Thoracic aorta (tissue), 2 donors: ENCODE measurements at regions not wholly inside any gene's neighbourhood (a gene's known extent, or its start where the extent isn't known, plus 50 kb on each side); places are given as distances from the start of the nearest gene placed in this dataset.

Experiments used
- ATAC-seq: fragments of 150-250 bp; one replicate; pipeline ENCODE4 v1.8.0; 2017; ENCODE audit warnings: low read depth; ENCODE audit not compliant: insufficient number of reproducible peaks, low FRiP score
- DNase-seq: peaks from one replicate; pipeline ENCODE4 v3.0.0-alpha.2; 2020; ENCODE audit warnings: low spot score
- H3K27ac ChIP-seq, 2 donors: fragments of 200-600 bp; sonication (generic); 1 replicate in 1 of 2; 2 replicates in 1 of 2; pipeline ENCODE4 v1.5.1; 2016; ENCODE audit warnings: mild to moderate bottlenecking in 2 of 2, moderate library complexity in 2 of 2
- H3K27me3 ChIP-seq: fragments of 200-600 bp; sonication (generic); replicated peaks from 2 replicates; pipeline ENCODE4 v1.6.0; 2016; ENCODE audit warnings: mild to moderate bottlenecking; ENCODE audit not compliant: insufficient read depth
- H3K36me3 ChIP-seq: fragments of 200-600 bp; sonication (generic); one replicate; pipeline ENCODE4 v1.5.1; 2016
- H3K4me1 ChIP-seq, 2 donors: fragments of 200-600 bp; sonication (generic); 1 replicate in 1 of 2; 2 replicates in 1 of 2; pipeline versions ENCODE4 v1.5.1 to v1.6.0; 2016; ENCODE audit warnings: low read depth in 2 of 2, mild to moderate bottlenecking in 1 of 2; ENCODE audit not compliant: control insufficient read depth in 1 of 2
- H3K4me3 ChIP-seq: fragments of 200-600 bp; sonication (generic); 2 replicates; pipeline ENCODE4 v1.5.1; 2016; ENCODE audit warnings: mild to moderate bottlenecking
- H3K9me3 ChIP-seq: fragments of 200-600 bp; sonication (generic); 2 replicates; pipeline ENCODE4 v1.5.1; 2016
- CTCF ChIP-seq: fragments of 200-600 bp; sonication (generic); IDR thresholded peaks from one replicate; pipeline ENCODE4 v1.5.1; 2019; ENCODE audit warnings: antibody characterized with exemption

- DNase-seq (no peak), ATAC-seq (no peak)
- no peak for TF ChIP-seq CTCF
- H3K27ac ChIP-seq: no peak overlapping the region
- peaks cover 0 to 6% of the 10 kb centered on the region in 2 donors for H3K4me1 ChIP-seq
- no peaks in the 10 kb centered on the region for H3K27me3 ChIP-seq
- H3K4me3 ChIP-seq: no peak overlapping the region
- no peaks in the 10 kb centered on the region for H3K36me3 ChIP-seq
- H3K9me3 ChIP-seq: no peaks in the 10 kb centered on the region
Measured at GRCh38 chr7:3120513-3120912, 76.8 kb upstream of the CARD11 start.

- no peaks in the 10 kb centered on the region for H3K27me3 ChIP-seq
- H3K4me1 ChIP-seq: no peaks in the 10 kb centered on the region
- no peak overlapping the region for H3K27ac ChIP-seq
- DNase-seq (no peak), ATAC-seq (no peak)
- H3K36me3 ChIP-seq: no peaks in the 10 kb centered on the region
- H3K9me3 ChIP-seq: no peaks in the 10 kb centered on the region
- TF ChIP-seq CTCF: no peak
- no peak overlapping the region for H3K4me3 ChIP-seq
Measured at GRCh38 chr7:3128857-3129490, 85.3 kb upstream of the CARD11 start.

GRCh38 chr7:3133811-3134385, 90.2 kb upstream of the CARD11 start:
- Histone ChIP-seq H3K27ac (no peak overlapping the region), H3K4me3 (no peak overlapping the region), H3K9me3 (no peaks in the 10 kb centered on the region), H3K4me1 (no peaks in the 10 kb centered on the region), H3K27me3 (no peaks in the 10 kb centered on the region), H3K36me3 (no peaks in the 10 kb centered on the region)
- DNase-seq (no peak), ATAC-seq (no peak)
- no peak for TF ChIP-seq CTCF

GRCh38 chr7:3134745-3135144, 91.1 kb upstream of the CARD11 start:
- H3K9me3 ChIP-seq: no peaks in the 10 kb centered on the region
- ATAC-seq: no peak
- no peak for TF ChIP-seq CTCF

GRCh38 chr7:3135626-3136025, 92.0 kb upstream of the CARD11 start:
- H3K4me1 ChIP-seq: no peaks in the 10 kb centered on the region
- DNase-seq (no peak), ATAC-seq (no peak)
- H3K27me3 ChIP-seq: no peaks in the 10 kb centered on the region
- no peak overlapping the region for H3K27ac ChIP-seq
- no peaks in the 10 kb centered on the region for H3K36me3 ChIP-seq
- no peaks in the 10 kb centered on the region for H3K9me3 ChIP-seq
- TF ChIP-seq CTCF: no peak
- no peak overlapping the region for H3K4me3 ChIP-seq

More at GRCh38 chr7:3134745-3135144, 91.1 kb upstream of the CARD11 start:
- no peak for DNase-seq
- Histone ChIP-seq H3K27ac (no peak overlapping the region), H3K4me3 (no peak overlapping the region), H3K27me3 (no peaks in the 10 kb centered on the region), H3K36me3 (no peaks in the 10 kb centered on the region), H3K4me1 (no peaks in the 10 kb centered on the region)
